Limb (tissue), 2 donors: ENCODE measurements at regions not wholly inside any gene's neighbourhood (a gene's known extent, or its start where the extent isn't known, plus 50 kb on each side); places are given as distances from the start of the nearest gene placed in this dataset.
"Not testable (repeated sequence)": the region's sequence is repeated elsewhere in the genome, so short reads cannot be mapped to it uniquely, and the experiment has no call there.

Experiments used
- DNase-seq, 2 donors: peaks; one replicate each; pipeline ENCODE4 v3.0.0-alpha.2; 2016; ENCODE audit errors: extremely low spot score in 2 of 2

DNA sequence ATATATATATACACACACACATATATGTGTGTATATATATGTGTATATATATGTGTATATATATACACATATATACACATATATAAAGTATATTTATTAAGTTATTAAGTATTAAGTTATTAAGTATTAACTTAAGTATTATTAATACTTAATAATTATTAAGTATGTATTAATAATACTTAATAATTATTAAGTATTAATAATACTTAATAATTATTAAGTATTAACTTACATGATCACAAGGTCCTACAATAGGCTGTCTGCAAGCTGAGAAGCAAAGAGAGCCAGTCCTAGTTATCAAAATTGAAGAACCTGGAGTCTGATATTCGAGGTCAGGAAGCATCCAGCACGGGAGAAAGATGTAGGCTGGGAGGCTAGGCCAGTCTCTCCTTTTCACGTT lies 130.1 kb upstream of the FAM3C start:
- not testable (repeated sequence) for DNase-seq

GRCh38 chr7:121525155-121525819 lies 129.2 kb upstream of the FAM3C start:
- no peak for DNase-seq

DNA sequence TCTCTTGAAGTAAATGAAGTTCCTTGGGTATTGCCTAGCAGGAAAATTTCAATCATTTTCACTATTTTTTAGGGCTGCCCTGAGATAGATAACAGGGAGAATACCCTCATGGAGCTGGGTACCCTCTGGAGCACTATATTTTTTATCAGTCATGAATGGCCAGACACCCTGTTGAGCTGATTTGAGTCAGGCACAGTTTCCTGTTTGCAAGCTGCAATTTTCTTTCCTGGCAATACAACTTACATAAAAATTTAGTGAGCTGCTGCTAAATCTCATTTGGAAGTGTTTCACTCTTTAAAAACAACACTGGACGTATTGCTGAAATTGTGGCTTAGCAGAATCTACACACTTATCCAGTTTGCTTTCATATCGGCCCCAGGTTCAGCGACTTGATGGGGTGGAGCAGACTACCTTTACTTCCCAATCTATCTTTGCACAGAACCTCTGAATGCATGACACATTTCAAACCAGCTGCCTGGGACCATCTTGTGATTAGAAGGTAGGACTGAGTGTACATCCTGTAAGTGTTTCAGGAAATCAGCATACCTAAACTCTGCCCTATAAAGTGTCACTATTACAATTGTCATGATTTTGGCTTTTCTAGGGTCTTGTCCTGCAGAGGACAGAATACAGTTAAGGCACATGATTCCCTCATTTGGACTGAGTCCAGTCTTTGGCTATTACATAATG lies 125.7 kb upstream of the FAM3C start:
- no peak for DNase-seq

GRCh38 chr7:121520911-121521310 lies 124.8 kb upstream of the FAM3C start:
- no peak for DNase-seq

GRCh38 chr7:121519548-121520521 lies 123.7 kb upstream of the FAM3C start:
- no peak for DNase-seq

GRCh38 chr7:121517591-121517990 lies 121.5 kb upstream of the FAM3C start:
- DNase-seq = no peak

DNA sequence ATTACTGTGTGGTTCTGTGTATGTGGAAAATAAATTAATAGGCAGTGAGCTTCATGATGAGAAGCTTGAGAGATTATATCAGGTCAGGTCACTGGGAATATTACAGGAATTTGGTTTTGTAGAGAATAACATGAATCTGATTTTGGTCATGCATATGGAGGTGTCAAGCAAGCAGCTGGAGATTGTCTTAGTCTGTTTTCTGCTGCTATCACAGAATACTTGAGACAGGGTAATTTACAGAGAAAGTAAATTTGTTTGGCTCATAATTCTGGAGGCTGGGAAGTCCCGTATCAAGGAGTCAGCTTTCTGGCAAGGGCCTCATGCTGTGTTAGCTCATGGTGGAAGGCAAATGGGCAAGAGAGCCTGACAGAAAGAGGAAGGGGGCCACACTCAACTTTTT lies 120.7 kb upstream of the FAM3C start:
- no peak for DNase-seq

DNA sequence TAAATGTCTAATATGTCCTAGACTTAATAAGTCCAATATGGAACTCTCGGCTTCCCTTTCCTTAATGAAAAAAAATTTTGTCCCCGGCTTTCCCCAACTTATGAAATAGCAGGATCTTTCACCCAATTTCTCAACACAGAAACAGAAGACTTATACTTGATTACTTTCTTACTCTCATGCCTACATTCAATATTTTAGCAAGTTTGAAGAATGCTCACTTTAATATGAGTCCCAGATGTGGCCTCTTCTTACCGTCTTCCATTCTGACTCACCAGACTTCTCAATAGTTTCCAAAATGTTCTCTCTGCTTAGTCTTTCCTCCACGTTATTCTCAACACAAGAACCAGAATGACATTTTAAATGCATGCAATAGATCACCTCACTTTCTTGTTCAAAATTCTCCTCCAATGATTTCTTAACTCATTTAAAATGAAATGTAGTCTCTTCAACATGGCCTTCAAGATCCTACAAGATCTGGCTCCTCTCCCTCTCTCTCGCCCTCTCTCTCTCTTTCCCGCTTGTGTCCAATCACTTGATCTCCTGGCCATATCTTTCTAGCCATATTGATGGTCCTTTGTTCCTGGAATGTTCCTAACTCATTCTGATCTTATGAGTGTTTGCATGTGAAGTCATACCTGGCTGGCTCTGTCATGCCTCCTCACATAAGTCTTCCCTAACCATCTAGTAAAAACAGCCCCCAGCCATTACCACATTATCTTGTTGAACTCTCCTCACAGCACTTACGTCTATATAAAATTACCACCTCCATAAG lies 119.7 kb upstream of the FAM3C start:
- no peak for DNase-seq

GRCh38 chr7:121515229-121515628 lies 119.1 kb upstream of the FAM3C start:
- no peak for DNase-seq

DNA sequence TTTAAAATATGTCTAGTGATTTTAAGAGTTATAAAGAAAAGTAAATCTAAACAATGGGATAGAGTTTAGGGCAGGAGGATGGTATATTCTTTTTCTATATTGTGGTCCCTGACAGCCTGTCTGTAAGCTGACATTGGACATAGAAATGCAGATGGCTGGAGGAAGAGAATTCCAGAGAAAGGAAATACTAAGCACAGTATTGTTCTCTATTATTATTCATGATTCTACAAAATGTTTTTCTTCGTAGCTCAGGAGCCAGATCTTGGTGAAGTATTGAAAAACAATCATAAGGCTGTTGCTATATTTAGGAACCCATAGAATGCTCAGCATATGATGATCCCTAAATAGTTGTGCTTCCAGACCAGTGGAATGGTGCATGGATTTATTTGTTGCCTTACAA lies 117.0 kb upstream of the FAM3C start:
- no peak for DNase-seq

DNA sequence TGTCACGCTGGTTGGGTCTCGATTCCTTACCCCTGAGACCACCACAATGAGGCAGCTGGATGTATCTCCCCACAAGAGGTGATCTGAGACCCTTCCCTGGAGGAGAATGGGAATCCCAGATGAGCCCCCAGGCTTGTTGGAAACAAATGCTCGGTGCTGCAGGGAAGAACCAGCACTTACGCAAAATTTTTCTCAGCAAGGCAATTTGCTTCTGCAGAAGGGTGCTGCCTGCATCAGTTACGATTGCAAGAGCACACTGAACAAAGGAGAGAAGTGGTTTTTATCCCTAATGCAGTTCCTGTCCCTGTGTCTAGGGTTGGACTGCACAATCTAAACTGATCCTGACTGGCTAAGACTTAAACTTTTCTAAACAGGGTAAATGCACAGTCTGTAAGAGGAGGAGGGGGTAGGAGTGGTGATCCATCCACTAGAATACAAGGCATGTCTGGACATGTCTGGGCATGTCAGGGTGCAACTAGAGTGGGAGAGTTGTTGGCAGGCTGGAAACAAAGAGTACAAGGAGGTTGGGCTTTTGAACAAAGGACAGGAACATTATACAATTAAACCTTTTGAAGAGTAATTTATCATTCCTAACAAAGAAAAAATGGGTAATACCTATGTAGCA lies 114.9 kb upstream of the FAM3C start:
- DNase-seq = no peak

DNA sequence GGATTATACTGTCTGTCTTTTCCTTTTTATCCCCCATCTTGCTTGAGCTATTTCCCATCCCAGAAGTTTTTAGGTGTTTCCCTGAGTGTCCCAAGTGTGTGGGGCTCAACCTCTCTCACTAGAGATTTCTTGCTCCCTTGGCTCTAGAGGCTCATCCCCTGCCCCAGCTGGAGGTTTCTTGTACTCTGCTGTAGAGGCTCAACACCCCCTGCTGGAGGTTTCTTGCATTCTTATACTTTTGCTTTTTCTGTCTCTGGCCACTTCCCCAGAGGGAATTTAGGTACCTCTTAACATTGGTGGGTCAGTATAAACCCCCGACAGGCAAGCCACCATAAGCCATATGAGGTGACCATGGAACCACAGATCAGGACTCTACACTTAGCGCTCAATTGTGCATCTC lies 114.2 kb upstream of the FAM3C start:
- DNase-seq = no peak

- DNase-seq = no peak
Measured at GRCh38 chr7:121505540-121506182, 109.6 kb upstream of the FAM3C start.

DNA sequence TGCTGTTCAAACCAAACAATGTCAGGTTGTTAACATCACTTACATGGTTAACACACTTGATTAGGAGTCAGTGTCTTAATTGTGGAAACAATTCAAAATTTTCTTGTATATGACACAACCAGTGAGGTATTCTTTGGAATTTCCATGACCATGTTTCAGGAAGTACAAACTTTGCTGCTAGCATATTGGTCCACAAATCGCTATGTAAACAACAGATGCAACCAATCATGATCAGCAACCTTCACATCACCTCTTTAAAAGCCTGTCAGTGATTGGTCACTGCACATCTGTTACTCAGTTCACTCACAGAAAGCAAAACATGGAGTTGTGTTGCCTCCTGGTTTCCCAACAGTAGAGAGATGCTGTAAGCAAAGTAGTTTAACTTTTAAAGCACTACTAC lies 108.9 kb upstream of the FAM3C start:
- no peak for DNase-seq

DNA sequence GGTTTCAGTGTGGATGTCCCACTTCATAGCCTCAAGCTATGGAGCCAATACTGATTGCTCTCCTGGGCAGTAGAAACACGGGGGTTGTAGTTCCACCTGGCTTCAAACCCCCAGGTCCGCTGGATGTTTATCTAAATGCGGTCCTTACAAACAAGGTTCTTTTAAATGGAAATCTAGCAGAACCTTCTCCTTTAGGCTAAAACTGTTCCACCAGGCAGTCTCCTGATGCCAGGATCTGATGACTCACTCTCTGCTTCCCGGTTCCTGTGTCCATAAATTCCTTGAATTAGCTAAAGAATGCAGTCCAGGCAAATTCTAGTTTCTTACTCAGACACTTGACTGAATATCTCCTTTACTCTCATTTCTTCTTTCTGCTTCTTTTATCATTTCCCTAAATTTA lies 108.4 kb upstream of the FAM3C start:
- DNase-seq = no peak

DNA sequence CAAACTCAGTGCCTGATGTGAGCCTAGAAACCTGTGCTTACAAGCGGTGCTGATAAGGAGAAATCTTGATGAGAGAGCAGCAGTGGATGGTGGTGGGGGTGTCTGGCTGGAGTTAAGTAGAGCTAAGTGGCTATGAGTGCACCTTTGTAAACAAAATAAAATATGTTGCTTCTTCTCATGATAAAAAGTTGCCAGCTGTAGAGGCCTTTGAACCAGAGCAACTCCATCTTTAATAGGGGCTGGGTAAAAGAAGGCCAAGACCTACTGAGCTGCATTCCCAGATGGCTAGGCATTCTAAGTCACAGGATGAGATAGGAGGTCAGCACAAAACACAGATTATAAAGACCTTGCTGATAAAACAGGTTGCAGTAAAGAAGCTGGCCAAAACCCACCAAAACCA lies 107.6 kb upstream of the FAM3C start:
- DNase-seq = no peak

- DNase-seq = no peak
Measured at GRCh38 chr7:121503039-121503438, 106.9 kb upstream of the FAM3C start.

GRCh38 chr7:121501566-121501965 lies 105.5 kb upstream of the FAM3C start:
- DNase-seq = no peak

DNA sequence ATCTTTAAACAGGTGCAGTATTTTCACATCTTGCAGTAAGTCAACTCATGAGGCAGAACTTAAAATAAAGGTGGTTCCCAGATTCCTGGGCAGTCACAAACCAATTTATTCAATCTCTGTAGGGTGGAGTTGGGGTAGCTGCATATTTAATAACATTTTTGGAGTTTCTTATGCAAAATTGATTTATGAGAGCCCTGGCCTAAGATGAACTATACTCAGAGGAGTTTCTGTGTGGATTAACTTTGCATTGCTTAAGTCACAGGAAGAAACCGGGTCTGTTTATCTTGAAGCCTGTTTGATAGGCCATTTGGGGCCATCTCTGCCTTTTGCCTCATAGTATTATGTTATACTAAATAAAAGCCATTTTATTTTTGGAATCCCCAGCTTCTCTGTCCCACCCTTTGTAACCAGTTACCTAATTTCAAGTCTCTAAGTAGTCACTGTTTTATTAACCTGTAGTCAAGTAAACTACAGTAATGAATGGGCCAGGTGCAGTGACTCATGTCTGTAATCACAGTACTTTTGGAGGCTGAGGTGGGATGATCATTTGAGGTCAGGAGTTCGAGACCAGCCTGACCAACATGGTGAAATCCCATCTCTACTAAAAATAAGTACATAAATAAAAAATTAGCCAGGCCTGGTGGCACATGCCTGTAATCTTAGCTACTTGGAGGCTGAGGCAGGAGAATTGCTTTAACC lies 104.4 kb upstream of the FAM3C start:
- DNase-seq = no peak

DNA sequence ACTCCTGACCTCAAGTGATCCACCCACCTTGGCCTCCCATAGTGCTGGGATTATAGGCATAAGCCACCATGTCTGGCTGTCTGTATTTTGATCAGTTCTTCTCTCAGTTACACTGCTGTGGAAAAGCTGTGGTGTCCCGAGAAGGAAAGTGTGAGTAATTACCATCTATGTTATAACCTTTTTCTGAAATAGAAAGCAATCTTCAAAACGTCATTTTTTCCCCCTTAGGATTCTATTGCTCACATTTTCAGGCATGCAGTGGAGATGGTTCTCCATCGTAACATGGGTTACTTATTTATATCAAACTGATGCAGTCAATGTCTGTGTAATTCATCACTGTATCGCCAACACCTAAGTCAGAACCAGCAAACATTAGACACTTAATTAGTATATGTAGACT lies 103.5 kb upstream of the FAM3C start:
- no peak for DNase-seq
